ENCODE measurements at regions not wholly inside any gene's neighbourhood (a gene's known extent, or its start where the extent isn't known, plus 50 kb on each side); places are given as distances from the start of the nearest gene placed in this dataset.
"Not testable (repeated sequence)": the region's sequence is repeated elsewhere in the genome, so short reads cannot be mapped to it uniquely, and the experiment has no call there.

DNA sequence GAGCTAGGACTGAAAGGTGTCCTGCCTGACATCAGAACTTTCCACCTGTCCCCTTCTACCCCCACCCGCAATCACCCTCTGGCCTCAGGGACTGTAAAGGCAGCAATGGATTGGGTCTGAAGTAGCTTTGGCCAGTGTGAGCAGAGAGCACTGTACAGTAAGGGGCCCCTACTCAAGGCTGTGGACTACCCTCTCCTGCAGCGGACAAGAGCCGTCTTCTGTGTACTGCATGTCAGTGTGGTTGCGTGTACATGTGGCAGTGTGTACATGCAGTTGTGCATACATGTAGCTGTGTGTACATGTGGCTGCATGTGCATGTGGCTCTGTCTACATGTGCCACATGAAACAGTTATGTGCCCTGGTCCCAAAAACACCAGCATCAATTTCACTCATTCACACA is 205.9 kb upstream of the LINGO1 start:
- no peak for DNase-seq

DNA sequence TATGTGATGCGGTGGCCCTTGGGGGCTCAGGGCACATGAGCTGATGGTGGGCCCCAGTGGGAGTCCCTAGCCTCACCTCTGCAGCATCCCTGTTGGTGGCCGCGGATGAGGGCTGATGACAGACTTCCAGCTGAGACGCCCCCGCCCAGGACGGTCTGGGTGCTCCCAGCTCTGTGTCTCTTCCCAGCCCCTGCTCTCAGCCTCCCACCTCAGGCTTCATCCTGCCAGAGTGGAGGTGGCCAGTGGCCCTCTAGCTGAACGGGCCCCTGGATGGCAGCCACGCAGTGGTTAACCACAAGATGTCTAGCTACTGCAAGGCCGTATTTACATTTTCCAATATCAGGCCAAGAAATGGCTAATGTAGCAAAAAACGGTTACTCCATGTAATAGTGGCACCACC is 205.3 kb upstream of the LINGO1 start:
- no peak for DNase-seq

DNA sequence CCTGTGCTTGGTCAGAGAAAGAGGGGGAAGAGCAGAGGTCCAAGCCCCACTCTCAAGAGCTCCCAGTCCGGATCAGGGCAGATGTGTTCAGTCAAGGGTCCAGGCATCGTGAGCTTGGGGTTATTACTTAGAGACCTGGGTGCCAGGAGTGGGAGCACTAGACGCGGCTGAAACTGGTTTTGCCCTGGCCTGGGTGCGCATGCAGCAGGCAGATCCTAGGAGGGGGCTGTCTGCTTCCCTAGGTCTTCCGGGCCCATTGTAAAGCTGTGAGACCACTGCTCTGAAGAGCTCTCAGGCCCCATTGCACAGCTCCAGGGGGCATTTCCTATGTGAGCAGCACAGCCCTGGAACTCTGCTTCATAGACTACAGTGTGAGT is 204.9 kb upstream of the LINGO1 start:
- DNase-seq = no peak

DNA sequence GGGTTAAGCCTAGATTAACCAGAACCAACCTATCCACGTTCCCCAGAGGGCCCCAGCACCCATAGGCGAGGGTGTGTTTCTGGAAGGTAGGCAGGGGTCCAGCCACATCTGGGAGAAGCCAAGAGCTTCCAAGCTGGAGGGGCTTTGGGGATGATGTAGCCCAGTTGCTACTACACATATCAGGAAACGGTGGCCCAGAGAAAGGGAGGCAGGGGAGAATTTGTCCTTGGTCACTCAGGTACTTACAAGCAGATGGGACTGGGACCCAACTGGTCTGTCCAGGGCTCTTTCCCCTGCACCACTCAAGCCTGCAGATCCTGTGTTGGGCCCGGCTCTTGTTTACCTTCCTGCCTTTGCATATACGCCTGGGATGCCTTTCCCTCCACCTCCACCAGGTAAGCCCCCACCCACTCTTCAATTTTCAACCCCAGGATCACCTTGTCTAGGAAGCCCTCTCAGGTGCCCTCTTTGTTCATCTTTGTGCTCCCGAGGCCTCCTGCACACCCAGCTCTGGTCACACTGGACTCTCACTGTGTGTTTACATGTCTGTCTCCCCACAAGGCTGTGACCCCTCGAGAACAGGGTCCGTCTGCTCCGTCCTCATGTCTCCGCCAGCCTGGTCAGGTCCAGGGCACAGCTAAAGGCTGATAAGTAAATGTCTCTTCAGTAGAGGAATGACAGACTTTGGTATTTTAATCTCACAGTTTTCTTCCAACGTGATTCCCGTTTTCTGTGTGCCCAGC is 204.4 kb upstream of the LINGO1 start:
- no peak for DNase-seq

- peak; percentile 20 for DNase-seq
These were observed 203.5 kb upstream of the LINGO1 start for GRCh38 chr15:77836121-77836692.

- DNase-seq = no peak
These were observed 201.7 kb upstream of the LINGO1 start for GRCh38 chr15:77834276-77834990.

DNA sequence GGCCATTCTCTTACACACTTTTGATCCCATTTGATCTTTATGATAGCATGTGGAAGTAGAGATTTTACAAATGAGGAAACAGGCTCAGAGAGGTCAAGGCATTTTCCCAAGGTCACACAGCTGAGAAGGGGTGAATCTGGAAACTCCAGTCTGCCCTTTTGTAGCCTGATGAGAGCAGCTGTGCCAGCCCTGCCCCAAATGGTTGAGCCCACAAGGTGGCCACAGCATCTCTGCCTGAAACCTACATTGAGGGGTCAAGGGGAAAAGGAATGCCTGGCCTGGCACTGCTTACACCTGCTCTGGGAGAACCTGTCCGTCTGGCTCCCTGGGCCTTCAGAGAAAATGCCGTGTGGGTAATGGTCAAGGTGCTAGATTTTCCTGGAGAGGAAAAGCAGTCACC is 200.2 kb upstream of the LINGO1 start:
- no peak for DNase-seq

- no peak for DNase-seq
These were observed 199.3 kb upstream of the LINGO1 start for GRCh38 chr15:77831986-77832385.

DNA sequence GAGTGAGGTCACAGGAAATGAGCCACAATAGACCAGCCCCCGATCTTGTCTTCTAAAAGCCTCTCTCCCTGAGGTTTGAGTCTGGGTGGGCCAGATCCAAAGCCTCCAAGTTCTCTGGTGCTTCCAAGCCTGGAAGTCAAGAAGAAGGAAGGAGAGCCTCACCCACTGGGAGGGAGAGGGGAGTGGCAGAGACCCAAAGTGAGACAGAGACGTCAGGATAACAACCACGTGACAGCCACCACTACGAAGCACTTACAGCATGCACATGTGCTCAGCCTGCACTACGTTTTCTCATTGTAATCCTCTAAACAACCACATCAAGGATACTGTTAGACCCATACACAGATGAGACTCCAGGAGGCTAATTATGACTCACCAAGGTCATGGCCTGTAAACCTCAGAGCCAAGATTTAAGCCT is 197.3 kb upstream of the LINGO1 start:
- DNase-seq = no peak

DNA sequence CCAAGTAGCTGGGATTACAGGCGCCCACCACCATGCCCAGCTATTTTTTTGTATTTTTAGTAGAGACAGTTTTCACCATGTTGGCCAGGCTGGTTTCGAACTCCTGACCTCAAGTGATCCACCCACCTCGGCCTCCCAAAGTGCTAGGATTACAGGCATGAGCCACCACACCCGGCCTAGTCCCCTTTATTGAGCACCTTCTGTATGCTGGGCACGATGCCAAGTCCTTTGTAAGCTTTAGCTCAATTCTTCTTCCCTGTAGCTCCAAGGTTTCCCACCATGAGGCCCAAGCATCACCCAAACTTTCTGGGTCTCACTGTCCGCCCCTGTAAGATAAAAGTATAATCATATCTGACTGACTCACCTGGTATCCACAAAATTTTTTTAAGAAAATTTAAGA is 196.6 kb upstream of the LINGO1 start:
- DNase-seq = not testable (repeated sequence)

GRCh38 chr15:77827860-77828259 is 195.1 kb upstream of the LINGO1 start:
- no peak for DNase-seq

GRCh38 chr15:77826006-77826695 is 193.4 kb upstream of the LINGO1 start:
- DNase-seq = no peak

DNA sequence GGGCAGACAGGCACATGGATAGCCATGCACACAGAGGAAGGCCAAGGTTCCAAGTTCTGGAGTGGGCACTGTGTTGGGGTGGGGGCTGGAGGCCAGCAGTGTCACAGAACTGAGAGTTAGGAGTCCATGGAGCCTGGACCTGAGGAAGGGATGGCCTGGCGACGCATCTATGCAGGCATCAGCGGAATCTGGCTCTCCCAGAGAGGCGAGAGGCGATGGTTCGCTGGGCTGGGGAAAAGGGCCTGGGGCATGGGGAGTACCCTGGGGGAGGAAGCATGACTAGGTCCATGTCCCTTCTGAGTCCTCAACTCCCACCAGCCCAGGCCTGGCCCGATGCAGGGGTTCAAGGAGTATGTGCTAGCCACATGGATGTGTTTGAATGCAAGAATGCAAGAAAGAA is 192.8 kb upstream of the LINGO1 start:
- DNase-seq = no peak

DNA sequence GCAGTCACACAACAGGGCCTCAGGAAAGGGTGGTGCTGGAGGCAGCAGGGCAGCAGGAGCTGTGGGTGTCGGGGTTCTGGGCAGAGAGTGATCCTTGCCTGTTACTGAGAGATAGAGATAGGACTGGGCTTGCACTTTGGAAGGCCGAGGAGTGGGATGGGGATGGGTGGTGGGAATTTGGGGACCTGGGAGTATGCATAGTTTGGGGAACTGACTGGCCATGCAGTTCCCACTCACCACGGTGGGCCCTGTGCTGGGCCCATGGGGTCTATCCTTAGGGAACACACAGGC is 192.5 kb upstream of the LINGO1 start:
- no peak for DNase-seq

- no peak for DNase-seq
These were observed 191.9 kb upstream of the LINGO1 start for GRCh38 chr15:77824361-77825251.

DNA sequence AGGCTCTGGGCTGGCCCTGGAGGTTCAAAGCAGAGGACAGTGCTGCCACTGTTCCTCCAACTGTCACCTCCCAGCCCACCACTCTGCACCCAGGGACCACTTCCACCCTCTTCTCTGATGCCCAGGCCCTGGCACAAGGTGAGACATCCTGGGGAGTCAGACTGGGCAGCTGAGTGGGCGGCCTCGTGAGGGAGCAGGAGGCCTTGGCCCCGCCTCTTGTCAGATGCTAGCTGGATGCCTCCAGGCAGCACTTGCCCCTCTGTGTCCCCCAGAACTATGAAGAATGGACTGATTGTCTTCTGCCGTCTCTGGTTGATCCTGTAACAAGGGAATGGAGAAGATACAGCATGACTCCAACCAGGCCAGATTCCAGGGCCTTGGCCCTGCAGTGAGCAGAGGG is 191.0 kb upstream of the LINGO1 start:
- no peak for DNase-seq

- no peak for DNase-seq
These were observed 190.0 kb upstream of the LINGO1 start for GRCh38 chr15:77822631-77823230.

- DNase-seq = no peak
These were observed 189.2 kb upstream of the LINGO1 start for GRCh38 chr15:77821959-77822256.

DNA sequence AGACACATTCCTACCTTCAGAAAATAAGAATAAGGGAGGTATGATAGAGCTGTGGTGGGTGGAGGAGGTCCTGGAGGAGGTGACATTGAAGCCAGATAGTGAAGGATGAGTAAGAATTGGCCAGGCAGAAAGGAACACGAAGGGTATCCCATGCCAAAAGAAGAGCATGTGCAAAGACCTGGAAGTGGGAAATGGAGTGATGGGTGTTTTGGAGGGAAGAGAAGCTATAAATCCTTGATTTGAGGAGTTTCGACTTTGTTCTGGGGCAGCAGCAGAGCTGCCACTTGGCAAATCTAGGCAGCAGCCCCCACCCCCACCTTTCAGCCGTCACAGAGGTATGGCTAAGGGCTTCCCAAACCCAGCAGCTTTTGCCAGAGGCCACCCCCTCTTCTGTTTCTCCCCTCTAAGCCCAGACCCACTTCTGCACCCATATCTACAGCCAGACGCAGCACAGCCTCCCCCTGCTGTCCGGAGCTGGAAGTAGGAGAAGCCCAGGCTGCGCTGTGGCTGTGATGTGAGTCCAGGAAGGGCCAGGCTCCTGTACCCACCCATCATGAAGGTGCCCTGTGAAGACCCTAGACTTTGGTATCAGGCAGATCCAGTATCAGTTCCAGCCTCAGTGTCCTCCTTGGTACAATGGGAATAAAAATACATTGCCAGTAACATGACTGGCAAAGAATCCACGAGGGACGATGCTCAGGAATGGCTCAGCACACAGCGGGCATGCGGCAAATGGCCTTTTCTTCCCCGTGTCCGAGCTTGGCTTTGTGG is 188.7 kb upstream of the LINGO1 start:
- DNase-seq = peak; percentile 66

DNA sequence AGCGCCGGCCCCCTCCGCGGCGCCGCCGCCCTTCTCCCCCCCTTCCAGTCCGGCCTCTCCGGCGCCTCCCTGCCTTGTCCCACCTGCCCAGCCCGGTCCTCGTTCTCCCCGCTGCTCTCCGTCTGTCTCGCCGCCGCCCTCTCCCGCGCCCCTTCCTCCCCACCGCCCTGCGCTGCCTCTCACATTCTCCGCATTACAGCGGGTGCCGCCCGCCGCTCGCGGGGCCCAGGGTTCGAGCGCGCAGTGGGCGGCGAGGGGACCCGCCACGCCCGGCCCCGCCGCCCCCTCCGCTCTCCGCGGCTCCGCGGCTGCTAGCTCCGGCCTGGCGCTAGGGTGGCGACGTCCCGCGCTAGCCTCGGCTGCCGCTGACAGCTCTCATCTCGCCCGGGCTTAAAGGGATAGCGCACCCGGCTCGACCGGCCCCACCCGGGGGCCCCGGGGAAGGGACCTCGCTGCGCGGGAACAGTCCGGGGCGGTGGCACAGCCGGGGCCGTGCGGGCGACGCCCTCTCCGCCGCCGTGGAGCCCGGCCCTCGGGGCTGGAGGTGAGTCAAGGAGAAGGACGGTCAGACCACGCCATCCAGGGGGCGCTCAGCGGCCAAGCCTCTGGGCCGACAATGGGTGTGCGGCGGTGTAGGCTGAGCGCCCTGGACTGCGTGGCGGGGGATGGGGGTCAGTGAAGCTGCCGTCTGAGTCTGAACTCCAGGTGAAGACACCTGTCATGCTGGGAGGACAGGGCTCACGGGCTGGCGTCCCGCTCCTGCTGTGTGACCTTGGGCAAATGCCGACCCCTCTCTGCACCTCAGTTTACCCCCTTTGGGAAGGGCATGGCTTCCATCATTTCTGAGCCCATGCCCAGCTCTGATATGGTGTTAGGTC is 187.4 kb upstream of the LINGO1 start:
- no peak for DNase-seq

Measured in activated CD4-positive, alpha-beta T cell treated with anti-CD3 and anti-CD28 coated beads, Interleukin-2, Interleukin-6, amounts not matched to agents 100 ng/mL and 50 ng/mL, durations not matched to agents 16 hours and 8 hours (primary cell).